ENCODE measurements at regions not wholly inside any gene's neighbourhood (a gene's known extent, or its start where the extent isn't known, plus 50 kb on each side); places are given as distances from the start of the nearest gene placed in this dataset.

GRCh38 chr3:39593341-39593740, 125.9 kb downstream of the MOBP start:
- TF ChIP-seq CTCF (IDR thresholded peaks at IDR 0.05) (no peak), EZH2 (IDR thresholded peaks at IDR 0.05) (no peak), EZH2phosphoT487 (IDR thresholded peaks at IDR 0.05) (no peak)

All from neural progenitor cell (in vitro differentiated cells).